NCI-H1694 (cell line): ENCODE measurements at regions not wholly inside any gene's neighbourhood (a gene's known extent, or its start where the extent isn't known, plus 50 kb on each side); places are given as distances from the start of the nearest gene placed in this dataset.

Experiments
- DNase-seq: peaks from one replicate; lab custom pipeline; 2025; lab: John Stamatoyannopoulos, UW

DNA sequence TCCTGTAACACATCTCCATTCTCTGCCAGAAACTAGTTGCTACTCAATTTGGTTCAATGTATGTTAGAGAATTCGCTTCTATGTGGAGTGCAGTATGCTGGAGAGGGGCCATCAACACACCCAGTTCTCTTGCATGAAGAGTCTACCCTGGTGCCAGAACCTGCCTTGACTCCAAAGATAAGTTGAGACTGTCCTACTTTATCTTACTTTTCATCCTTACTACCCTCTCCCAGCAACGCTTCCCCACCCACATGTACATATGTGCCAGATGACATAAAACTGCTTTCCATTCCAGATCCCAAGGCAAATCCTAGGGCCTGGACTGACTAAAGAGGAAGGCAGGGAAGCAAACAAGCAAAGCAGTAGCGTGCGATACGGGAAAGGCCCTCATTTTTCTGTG is 442.6 kb upstream of the THRB start:
- no peak for DNase-seq

DNA sequence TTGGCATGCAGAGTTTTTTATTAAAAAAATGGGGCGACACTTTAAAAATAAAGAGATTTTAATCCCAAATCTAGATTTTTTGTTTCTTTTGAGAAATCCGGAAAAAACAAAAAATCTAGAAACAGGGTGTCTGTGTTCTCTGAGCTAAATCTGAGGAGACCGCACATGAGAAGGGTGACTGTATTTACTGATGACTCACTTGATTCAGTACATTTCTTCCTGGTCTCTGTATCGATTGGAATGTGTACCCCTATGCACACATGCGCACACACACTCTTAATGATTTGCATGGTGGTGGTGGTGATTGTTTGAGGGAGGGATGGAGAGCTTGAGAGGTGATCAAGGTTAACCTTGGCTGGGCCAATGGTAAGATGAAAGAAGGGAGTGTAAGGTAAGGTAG is 443.1 kb upstream of the THRB start:
- DNase-seq: no peak

DNA sequence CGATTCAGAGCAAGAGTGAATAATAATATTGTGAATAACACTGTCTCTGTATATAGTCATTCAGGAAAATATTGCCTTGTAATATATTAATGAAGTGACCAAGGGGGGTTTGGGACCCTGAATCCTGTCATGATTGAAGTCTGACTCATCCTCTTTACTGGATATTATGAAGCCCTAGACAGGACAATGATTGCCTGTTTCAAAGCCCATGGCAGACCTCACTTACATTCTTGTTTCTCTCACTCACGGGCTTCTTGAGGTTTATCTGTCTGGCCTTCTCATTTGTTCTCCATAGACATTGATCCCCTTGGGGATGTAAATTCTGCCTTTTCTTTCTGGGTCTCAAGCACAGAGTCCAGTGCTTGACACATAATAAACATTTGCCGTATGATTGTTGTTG is 449.3 kb upstream of the THRB start:
- no peak for DNase-seq

DNA sequence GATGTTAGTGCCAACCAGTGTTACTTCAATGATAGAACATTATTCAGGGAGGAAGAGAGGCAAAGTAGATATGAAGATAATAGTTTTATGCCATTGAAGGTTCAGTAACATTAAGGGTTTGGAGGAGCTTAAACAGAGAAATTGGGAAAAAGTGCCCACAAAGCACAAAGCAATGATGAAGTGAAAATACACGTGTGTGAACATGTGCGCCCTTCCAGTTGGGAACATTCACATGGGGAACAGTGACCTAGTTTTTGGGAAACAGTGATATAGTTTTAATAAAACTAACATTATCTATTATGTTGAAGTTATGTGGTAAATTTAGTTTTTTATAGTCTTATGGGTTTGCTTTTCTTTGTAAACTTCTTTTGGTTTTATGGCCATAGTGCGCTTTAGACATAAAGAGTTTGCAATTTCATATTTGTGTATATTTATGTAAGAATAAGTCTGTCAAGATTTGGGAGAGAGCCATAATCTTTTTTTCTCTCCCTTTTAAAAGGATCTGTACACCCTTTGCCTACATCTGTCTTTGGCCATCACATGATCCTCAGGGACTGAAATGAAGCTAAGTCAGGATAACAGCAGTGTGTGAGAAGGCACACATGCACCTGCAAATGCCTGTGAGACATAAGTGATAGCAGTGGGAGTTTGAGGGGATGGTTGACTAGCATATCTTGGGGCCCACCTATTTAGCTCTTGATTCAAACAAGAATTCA is 450.3 kb upstream of the THRB start:
- DNase-seq: no peak

- DNase-seq: no peak
Measured at GRCh38 chr3:24945563-24945962, 450.9 kb upstream of the THRB start.

- DNase-seq: no peak
Measured at GRCh38 chr3:24947103-24947502, 452.5 kb upstream of the THRB start.

DNA sequence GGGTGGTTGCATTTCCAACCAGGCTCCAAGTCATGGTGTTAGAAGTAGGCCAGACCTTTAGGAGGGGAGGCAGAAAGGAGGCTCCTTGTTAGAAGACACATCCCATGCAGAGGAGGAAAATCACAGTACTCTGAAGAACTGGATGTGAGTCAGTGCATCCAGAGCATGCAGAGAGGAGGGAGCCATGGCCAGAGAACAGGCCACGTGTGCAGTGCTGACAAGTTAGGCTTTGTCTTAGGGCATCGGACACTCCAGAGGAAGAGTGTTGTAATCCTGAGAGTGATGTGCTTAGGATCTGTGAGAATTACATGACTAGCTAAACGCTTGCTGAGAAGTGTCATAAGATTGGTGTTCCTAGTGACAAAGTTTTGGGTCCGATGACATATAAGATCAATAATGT is 456.5 kb upstream of the THRB start:
- no peak for DNase-seq

DNA sequence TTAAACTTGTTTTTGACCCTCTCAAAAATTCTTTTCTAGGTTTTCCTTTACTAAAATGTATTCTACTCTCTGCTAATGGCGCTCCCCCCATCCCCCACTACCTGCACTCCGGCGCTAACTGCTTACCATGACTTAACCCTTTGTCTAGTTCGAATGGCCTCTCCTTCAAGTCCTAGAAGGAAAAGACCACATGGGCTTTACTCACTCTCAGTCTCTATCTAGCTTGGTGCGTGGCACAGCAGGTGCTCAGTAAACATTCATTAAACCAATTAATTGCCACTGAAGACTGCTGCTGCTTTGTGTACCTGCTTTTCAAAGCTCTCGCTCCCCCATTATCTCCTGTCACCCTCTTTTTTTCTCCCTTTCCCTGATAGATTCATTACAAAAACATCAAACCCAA is 457.7 kb upstream of the THRB start:
- DNase-seq: no peak

DNA sequence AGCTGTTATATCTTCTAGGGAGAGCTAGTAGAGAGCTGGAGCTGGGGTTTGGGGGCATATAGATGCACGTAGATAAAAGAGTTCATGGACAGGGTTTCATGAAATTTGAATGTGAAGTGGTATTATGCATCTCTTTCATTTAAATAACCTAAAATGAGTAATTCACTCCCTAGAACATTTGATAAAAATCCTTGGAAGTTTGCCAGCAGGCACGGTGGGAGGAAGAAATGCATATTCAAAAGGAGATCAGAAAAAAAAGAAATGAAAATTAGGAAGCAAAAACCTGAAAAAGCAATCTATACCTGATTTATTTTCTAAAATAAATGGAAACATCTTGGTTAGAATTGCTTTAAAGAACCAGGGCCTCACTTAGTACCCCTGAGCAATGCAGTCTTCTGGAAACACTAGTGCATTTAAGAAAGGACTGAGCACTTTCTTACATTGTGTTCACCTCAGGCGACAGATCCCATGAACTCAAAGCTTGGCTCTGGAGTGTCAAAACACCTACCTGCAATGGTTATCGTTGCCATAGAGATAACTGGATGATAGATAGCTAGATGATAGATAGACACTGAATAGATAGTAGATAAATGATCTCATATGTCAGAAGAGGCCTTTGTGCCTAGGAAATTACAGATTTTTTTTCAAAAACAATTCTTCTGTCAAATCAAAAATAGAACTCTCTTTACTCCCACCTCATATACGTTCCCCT is 458.6 kb upstream of the THRB start:
- DNase-seq: no peak

GRCh38 chr3:24956613-24957012 is 462.0 kb upstream of the THRB start:
- no peak for DNase-seq

DNA sequence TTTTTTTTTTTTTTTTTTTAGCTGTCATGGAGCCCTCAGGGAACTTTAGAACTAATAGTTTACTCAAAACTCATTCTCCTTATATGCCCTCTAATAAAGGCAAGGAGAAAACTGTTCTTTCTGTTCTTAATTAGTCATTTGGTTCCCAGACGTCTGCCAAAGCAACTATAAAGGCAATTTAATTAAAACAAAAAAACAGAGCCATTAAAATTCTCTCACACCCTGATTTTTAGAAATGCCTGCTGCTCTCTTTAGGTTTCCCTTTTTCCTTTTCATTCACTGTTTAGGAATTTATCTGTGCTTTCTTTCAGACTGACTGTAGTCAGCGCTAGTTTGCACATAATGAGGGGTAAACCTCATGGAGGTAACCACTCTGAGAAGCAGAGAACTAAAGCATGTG is 463.6 kb upstream of the THRB start:
- DNase-seq: no peak

DNA sequence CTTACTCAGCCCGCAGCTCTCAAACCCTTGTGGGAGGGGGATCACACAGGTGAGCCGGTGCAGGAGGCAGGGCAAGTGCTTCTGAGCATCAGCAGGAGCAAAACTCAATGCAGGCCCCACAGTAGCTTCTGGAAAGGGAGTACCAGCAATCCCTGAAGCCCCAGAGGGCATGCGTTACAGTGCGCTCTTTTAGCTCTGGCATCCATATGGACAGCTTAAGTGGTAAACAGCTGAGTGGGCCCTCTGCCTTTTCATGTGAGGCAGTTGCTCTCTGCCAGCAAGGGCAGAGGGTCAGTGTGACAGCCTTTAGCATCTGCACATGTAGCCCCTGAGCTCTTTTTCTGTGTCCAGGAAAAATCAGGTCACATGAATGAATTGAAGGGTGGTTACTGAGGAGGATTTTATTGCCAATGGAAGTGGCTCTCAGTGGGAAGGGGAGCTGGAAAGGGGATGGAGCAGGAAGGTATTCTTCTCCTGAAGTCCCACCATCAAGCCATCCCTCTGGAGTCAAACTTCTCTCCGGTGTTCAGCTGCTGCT is 464.3 kb upstream of the THRB start:
- DNase-seq: no peak

GRCh38 chr3:24963762-24964625 is 464.1 kb upstream of the RARB start:
- peak; percentile 8 for DNase-seq

- no peak for DNase-seq
Measured at GRCh38 chr3:24965706-24966385, 462.2 kb upstream of the RARB start.

- DNase-seq: no peak
Measured at GRCh38 chr3:24968036-24968435, 460.0 kb upstream of the RARB start.

GRCh38 chr3:24972491-24972890 is 455.6 kb upstream of the RARB start:
- no peak for DNase-seq

GRCh38 chr3:24981309-24981708 is 446.8 kb upstream of the RARB start:
- no peak for DNase-seq

DNA sequence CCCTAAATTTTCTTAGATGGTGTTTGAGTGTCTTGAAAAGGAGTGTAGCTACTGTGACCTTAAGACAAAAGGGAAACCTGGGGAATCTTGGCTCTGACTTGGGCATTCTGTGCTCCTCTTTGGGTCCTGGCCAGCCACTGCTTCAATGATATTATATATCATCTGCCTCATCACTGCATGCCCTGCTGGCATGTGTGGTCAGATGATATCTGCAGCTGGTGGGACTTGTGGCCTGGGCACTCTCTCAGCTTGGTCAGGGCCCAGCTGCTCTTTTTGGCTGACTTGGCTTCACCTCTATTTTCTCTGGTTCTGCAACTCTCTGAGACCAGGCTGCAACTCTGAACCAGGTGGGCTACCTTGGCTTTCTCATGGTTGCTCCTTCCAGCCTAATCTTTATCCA is 446.1 kb upstream of the RARB start:
- no peak for DNase-seq

- no peak for DNase-seq
Measured at GRCh38 chr3:24985668-24986067, 442.4 kb upstream of the RARB start.

- DNase-seq: no peak
Measured at GRCh38 chr3:24986612-24987011, 441.5 kb upstream of the RARB start.

- no peak for DNase-seq
Measured at GRCh38 chr3:24999357-24999756, 428.7 kb upstream of the RARB start.

DNA sequence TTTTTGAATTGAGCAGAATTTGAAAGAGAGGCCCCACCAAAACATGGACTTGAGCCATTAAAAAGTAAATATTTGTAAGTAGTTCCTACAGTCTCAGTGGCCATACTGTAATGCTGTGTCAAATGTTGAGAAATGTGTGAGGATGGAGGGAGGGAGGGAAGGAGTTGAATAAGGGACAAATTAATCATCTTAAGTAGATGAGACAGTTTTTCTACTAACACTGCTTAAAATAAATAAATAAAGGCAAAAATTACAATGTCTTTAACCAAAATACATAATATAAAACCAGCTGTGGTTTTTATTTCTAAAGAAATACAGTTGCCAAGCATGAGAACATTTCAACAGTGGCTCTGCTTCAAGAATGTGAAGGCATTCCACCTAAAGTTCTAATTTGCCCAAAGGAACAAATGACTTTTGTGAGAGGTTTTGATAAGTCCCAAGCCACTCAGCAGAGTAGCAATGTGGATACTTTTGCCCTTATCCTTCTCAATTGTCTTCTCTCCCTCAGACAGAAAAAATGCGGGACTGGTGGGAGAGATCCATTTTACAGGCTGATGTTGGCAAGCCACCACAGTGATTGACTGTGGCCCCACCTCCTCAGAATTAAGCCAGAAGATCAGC is 427.0 kb upstream of the RARB start:
- no peak for DNase-seq
